GM06990 (cell line): ENCODE measurements at regions not wholly inside any gene's neighbourhood (a gene's known extent, or its start where the extent isn't known, plus 50 kb on each side); places are given as distances from the start of the nearest gene placed in this dataset.

Experiments
- DNase-seq: peaks from one replicate; pipeline ENCODE4 v3.0.0-alpha.2; 2011; ENCODE audit not compliant: insufficient read length; ENCODE audit errors: extremely low read depth
- H3K27me3 ChIP-seq: replicated peaks from 2 replicates; pipeline ENCODE4 v1.6.0; 2011; ENCODE audit warnings: low read length; ENCODE audit not compliant: control insufficient read depth, insufficient read depth
- H3K36me3 ChIP-seq: 2 replicates; pipeline ENCODE4 v1.5.1; 2011; ENCODE audit warnings: low read length; ENCODE audit not compliant: control insufficient read depth, insufficient read depth
- H3K4me3 ChIP-seq: replicated peaks from 2 replicates; pipeline ENCODE4 v1.5.1; 2011; ENCODE audit warnings: low read depth, mild to moderate bottlenecking, control low read depth, low read length
- TF ChIP-seq, protein P1 (sequence below): IDR thresholded peaks from 2 replicates; pipeline ENCODE4 v1.5.1; 2011; ENCODE audit warnings: low read length, control low read depth, mild to moderate bottlenecking, inconsistent platforms; ENCODE audit not compliant: insufficient read depth, poor library complexity, severe bottlenecking

DNA sequence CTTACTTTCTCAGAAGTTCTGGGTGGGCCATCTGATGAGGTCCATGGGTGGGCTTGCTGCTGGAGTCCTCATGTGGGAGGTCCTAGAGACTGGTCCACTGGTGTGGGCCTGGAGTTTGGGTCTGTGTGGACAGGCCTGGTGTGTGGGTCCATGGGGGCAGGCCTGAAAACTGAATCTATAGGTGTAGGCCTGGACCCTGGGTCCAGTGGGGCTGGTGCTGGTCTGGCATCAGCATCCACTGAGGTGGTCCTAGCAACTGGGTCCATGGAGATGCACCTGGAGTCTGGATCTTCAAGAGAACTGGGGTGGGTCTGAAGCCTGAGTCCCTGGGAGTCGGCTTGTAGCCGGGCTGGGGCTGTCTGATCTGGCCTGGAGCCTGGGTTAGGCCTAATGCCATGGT, 253.8 kb upstream of the CCL2 start:
- DNase-seq, result no peak
- H3K36me3 ChIP-seq, result no peaks in the 10 kb centered on the region
- TF ChIP-seq, protein P1, sequence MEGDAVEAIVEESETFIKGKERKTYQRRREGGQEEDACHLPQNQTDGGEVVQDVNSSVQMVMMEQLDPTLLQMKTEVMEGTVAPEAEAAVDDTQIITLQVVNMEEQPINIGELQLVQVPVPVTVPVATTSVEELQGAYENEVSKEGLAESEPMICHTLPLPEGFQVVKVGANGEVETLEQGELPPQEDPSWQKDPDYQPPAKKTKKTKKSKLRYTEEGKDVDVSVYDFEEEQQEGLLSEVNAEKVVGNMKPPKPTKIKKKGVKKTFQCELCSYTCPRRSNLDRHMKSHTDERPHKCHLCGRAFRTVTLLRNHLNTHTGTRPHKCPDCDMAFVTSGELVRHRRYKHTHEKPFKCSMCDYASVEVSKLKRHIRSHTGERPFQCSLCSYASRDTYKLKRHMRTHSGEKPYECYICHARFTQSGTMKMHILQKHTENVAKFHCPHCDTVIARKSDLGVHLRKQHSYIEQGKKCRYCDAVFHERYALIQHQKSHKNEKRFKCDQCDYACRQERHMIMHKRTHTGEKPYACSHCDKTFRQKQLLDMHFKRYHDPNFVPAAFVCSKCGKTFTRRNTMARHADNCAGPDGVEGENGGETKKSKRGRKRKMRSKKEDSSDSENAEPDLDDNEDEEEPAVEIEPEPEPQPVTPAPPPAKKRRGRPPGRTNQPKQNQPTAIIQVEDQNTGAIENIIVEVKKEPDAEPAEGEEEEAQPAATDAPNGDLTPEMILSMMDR, result no peak

DNA sequence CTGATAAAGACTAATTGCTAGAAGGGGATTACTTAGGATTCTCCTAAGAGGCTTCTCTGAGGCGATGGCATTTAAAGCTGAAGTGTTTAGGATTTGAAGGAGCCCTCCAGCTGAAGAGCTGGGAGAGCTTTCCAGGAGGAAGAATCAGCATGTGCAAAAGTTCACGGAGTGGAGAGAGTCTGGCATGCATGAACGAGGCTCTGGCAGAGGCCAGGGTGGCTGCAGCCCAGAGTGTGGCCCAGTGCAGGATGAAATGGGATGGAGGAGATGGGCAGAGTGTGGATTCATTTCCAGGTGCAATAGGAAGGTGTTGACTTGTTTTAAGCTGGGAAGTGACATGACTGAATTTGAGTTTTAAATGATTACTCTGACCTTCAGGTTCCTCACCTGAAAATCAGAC, 249.0 kb upstream of the CCL2 start:
- DNase-seq, result no peak
- peaks cover 2% of the 10 kb centered on the region for H3K27me3 ChIP-seq
- no peak overlapping the region for H3K4me3 ChIP-seq
- TF ChIP-seq, protein P1, result no peak
- no peaks in the 10 kb centered on the region for H3K36me3 ChIP-seq

More for the DNA sequence above, 253.8 kb upstream of the CCL2 start:
- Histone ChIP-seq H3K27me3 (no peaks in the 10 kb centered on the region), H3K4me3 (no peak overlapping the region)

DNA sequence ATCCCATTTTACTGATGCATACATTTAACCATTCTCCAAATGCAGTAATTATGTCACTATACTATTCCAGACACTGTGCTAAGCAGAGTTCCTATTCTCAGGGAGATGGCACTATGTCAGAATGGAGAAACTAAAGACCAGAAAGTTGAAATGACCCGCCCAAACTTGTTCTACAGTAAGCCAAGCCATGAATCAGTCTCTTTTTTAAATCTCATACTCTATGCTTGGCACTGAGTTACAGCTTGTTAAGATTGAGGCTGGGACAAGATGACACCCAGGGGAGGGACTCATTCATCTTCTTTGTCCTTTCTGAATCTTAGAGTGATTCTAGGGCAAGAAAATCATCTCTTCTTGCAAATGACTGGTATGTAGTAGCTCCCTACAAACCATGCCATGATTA, 247.0 kb upstream of the CCL2 start:
- Histone ChIP-seq H3K4me3 (no peak overlapping the region), H3K36me3 (no peaks in the 10 kb centered on the region), H3K27me3 (peaks cover 4% of the 10 kb centered on the region)
- TF ChIP-seq, protein P1, result no peak
- no peak for DNase-seq

DNA sequence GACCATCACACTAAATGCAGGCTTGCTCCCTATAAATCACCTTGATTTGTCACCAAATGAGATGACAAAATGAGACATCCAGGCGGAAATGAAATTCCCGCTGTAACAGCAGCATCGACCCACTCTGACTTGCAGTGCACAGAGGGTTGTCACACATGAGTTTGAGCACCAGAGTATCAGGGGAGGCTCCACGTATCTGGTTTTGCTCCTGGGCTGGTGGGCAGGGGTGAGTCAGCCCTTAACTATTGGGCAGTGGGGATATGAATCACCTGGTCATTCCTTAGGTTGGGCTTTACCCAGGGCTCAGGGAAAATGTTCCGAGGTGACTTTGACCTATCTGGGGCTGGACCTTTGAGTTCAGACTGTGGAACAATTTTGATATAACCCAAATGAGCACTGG, 245.2 kb upstream of the CCL2 start:
- TF ChIP-seq, protein P1, result no peak
- peaks cover 5% of the 10 kb centered on the region for H3K27me3 ChIP-seq
- no peaks in the 10 kb centered on the region for H3K36me3 ChIP-seq
- no peak overlapping the region for H3K4me3 ChIP-seq
- DNase-seq, result no peak

DNA sequence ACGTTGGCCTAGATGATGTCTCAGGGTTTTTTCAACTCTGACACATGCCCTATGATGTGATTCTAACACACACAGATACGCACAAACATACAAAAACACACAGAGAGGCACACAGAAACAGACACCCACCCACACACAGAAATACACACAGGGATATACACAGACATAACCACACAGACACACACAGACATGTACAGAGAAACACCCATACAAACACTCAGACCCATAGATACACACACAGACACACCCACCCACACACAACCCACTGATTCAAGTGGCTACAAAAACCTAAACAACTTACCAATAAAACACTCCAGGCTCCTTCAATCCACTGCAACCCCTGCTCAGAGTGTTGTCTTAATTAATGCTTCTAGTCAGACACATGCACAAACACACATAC, 244.6 kb upstream of the CCL2 start:
- Histone ChIP-seq H3K27me3 (peaks cover 5% of the 10 kb centered on the region), H3K36me3 (no peaks in the 10 kb centered on the region), H3K4me3 (no peak overlapping the region)
- no peak for DNase-seq
- TF ChIP-seq, protein P1, result no peak

DNA sequence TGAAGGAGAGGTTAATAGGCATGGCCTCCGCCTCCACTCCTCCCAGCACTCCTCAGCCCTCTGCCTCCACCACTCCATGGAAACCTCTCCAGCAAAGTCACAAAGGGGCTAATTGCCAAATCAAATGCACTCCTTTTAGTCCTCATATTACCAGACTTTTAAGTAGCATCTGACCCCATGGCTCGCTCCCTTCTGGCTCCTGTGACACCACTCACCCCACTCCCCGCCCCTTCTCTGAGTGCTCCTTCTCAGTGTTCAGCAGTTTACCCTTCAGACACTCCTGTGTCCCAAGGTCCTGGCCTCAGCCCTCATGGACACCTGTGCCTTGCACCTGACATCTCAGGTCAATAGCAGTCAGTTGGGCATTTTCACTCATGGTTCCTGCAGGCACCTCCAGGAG, 243.5 kb upstream of the CCL2 start:
- no peak for DNase-seq
- no peak overlapping the region for H3K4me3 ChIP-seq
- TF ChIP-seq, protein P1, result no peak
- H3K27me3 ChIP-seq, result peaks cover 5% of the 10 kb centered on the region
- no peaks in the 10 kb centered on the region for H3K36me3 ChIP-seq
